ENCODE measurements at regions not wholly inside any gene's neighbourhood (a gene's known extent, or its start where the extent isn't known, plus 50 kb on each side); places are given as distances from the start of the nearest gene placed in this dataset.

DNA sequence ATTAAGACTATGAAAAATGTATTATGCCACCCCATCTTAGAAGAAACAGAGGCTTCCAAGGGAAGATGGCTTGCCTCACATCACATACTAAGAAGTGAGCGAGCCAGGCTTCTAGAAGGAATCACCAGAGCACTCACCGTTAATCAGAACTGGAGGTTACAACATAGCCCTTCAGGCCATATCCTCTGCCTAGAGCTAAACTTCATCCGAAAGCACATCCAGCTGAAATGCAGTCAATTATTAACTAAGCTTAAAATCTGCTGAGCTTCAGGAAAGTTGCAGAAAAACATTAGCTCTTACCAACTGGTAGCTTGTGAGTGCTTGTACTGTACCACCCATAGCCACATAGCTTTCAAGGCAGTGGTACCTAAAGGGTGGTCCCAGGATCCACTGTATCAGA lies 483.2 kb downstream of the TBL1XR1 start:
- no peak overlapping the region for H3K4me3 ChIP-seq (ENCODE audit: low read length)
- H3K9me3 ChIP-seq (ENCODE audit: insufficient read depth, low read depth, low read length): no peaks in the 10 kb centered on the region
- no peak overlapping the region for H3K9ac ChIP-seq (ENCODE audit: low read depth, low read length)
- no peaks in the 10 kb centered on the region for H3K4me1 ChIP-seq (ENCODE audit: insufficient read depth, low read length)
- 89% methylated on average over 3 of the region's 3 CpGs for WGBS
- no peaks in the 10 kb centered on the region for H3K27me3 ChIP-seq (ENCODE audit: insufficient read depth, low read length)
- H3K27ac ChIP-seq (ENCODE audit: low read depth, low read length): no peak overlapping the region
- no peaks in the 10 kb centered on the region for H3K36me3 ChIP-seq (ENCODE audit: insufficient read depth, low read length)

DNA sequence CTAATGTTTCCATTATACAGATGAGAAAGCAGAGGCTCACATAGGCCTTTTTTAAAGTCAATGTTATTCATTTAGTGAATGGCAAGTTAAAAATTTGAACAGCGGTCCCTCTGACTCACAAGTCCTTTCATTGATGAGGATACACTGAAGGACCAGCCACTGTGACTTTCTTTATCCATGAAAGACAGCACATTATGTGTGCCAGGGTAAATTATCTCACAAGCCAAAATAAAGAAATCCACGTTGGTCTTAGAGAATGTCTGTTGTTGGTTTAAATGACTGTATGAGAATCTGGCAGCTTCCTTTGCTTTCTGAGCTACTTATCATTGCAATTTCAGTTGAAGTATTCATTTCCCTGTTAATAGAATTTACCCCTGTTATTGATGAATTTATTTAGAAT lies 485.1 kb downstream of the TBL1XR1 start:
- no peak overlapping the region for H3K9ac ChIP-seq (ENCODE audit: low read depth, low read length)
- H3K36me3 ChIP-seq (ENCODE audit: insufficient read depth, low read length): no peaks in the 10 kb centered on the region
- 100% methylated on average over 2 of the region's 2 CpGs for WGBS
- no peak overlapping the region for H3K27ac ChIP-seq (ENCODE audit: low read depth, low read length)
- H3K9me3 ChIP-seq (ENCODE audit: insufficient read depth, low read depth, low read length): no peaks in the 10 kb centered on the region
- no peak overlapping the region for H3K4me3 ChIP-seq (ENCODE audit: low read length)
- H3K4me1 ChIP-seq (ENCODE audit: insufficient read depth, low read length): no peaks in the 10 kb centered on the region
- no peaks in the 10 kb centered on the region for H3K27me3 ChIP-seq (ENCODE audit: insufficient read depth, low read length)

DNA sequence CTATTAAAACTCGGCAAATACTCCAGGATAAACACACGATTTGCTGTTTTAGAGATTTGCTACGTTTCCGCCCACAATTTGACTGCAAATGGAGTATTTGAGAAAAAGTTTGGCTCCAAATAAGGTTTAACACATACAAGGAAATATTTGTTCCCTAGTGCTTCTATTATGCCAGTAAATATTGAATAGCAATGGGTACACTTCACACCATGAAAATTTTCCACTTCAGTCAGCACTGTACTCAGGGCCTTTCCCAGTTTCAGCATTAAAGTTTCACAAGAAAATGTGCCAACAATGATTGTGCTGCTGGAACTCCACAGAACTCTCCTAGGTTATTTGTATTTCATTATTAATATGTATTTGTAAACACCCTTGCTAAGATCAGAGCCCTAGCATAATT lies 498.0 kb downstream of the TBL1XR1 start:
- H3K27me3 ChIP-seq (ENCODE audit: insufficient read depth, low read length): no peaks in the 10 kb centered on the region
- no peak overlapping the region for H3K9ac ChIP-seq (ENCODE audit: low read depth, low read length)
- H3K27ac ChIP-seq (ENCODE audit: low read depth, low read length): no peak overlapping the region
- no peaks in the 10 kb centered on the region for H3K36me3 ChIP-seq (ENCODE audit: insufficient read depth, low read length)
- H3K4me1 ChIP-seq (ENCODE audit: insufficient read depth, low read length): peaks cover 12% of the 10 kb centered on the region
- WGBS: 58% methylated on average over 4 of the region's 4 CpGs
- no peak overlapping the region for H3K4me3 ChIP-seq (ENCODE audit: low read length)
- peaks cover under 1% of the 10 kb centered on the region; the same call in 1 of the 2 replicates for H3K9me3 ChIP-seq (ENCODE audit: insufficient read depth, low read depth, low read length)

DNA sequence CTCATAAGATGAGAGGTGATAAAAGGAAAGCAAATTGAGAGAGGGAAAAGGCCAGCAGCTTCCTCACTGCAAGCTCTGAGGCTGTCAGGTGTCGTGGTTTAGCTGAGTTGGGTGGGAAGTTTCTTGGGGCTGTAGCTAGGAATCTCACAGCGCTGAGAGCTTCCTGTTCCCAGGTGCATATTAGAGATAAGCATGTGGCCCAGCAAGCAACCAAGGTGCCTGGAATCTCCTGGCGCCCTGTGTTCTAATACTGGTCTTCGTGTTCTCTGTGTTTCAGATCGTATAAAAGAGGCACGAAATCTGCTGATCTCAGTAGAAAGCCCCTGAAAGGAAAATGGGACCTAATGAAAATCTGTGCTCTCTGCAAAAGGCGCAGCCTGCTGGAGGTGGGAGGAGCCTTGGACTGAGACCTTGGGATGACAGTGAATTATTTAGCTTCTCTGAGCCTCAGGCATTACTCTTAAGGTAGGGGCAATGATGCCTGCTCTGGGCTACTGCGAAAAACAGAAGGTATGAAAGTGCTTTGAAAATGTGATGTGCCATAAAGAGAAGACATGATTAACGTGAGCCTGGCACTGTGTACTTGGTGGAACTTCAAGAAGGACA lies 499.9 kb downstream of the TBL1XR1 start:
- Histone ChIP-seq H3K4me1 (ENCODE audit: insufficient read depth, low read length) (peaks cover 12% of the 10 kb centered on the region), H3K36me3 (ENCODE audit: insufficient read depth, low read length) (no peaks in the 10 kb centered on the region), H3K4me3 (ENCODE audit: low read length) (no peak overlapping the region), H3K27ac (ENCODE audit: low read depth, low read length) (no peak overlapping the region), H3K27me3 (ENCODE audit: insufficient read depth, low read length) (no peaks in the 10 kb centered on the region), H3K9ac (ENCODE audit: low read depth, low read length) (no peak overlapping the region), H3K9me3 (ENCODE audit: insufficient read depth, low read depth, low read length) (no peaks in the 10 kb centered on the region)
- WGBS: 85% methylated on average over 9 of the region's 9 CpGs

DNA sequence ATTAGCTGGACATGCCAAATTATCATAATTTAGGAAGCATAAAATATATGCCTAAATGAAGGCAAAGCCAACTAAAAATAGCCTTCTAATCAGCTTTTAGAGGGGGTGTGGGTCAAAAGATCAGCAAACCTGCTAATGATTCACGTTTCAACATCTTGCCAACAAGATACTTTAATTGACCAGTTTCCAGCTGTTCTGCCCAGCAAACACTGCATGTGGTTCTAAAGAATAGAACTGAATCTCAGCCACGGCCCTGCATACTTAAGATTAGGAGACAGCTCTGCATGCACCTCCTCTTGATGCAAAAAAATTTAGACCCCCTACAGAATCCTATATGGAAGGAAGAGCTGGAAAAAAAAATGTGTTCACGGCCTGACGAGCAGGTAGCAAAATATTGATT lies 500.5 kb downstream of the TBL1XR1 start:
- peaks cover 12% of the 10 kb centered on the region for H3K4me1 ChIP-seq (ENCODE audit: insufficient read depth, low read length)
- H3K27me3 ChIP-seq (ENCODE audit: insufficient read depth, low read length): no peaks in the 10 kb centered on the region
- no peak overlapping the region for H3K4me3 ChIP-seq (ENCODE audit: low read length)
- no peaks in the 10 kb centered on the region for H3K36me3 ChIP-seq (ENCODE audit: insufficient read depth, low read length)
- 68% methylated on average over 4 of the region's 4 CpGs for WGBS
- no peaks in the 10 kb centered on the region for H3K9me3 ChIP-seq (ENCODE audit: insufficient read depth, low read depth, low read length)
- H3K27ac ChIP-seq (ENCODE audit: low read depth, low read length): no peak overlapping the region
- H3K9ac ChIP-seq (ENCODE audit: low read depth, low read length): no peak overlapping the region

DNA sequence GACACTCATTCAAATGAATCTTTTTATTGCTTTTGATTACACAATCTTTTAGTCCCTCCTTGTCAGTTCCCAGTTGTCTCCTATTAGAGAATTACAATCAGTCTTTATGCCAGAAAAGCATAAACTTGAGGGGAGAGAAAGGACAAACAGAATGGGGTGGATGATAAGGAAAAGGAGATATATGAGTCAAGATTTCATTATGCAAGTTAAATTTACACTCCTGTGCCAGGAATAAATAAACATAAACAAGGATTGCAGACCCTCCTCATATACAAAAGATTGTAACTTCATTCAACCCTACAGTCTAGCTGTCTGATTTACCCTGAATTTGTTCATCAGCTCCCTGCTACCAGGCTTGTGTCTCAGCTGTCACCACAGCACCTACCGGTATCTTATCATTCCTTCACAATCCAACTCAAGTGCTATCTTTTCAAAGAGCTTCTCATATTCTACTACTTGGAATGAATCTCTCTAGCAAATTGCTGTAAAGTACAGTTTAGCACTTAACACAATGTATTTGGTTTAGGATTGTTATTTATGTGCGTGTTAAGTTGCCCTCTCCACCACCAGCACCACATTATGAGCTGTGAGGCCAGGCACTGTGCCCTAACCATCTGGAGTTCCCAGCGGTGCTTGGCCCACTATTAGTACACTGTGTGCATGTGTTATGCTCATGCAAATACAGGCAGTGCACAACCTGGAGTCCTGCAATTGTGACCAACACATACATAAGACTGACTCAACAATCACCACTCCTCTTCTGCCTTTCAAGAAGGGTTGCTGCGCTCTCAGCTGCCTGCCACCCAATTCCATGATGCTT lies 504.1 kb downstream of the TBL1XR1 start:
- H3K4me3 ChIP-seq (ENCODE audit: low read length): no peak overlapping the region
- WGBS: 85% methylated on average over 4 of the region's 4 CpGs
- H3K9ac ChIP-seq (ENCODE audit: low read depth, low read length): no peak overlapping the region
- H3K9me3 ChIP-seq (ENCODE audit: insufficient read depth, low read depth, low read length): no peaks in the 10 kb centered on the region
- no peaks in the 10 kb centered on the region for H3K36me3 ChIP-seq (ENCODE audit: insufficient read depth, low read length)
- H3K27me3 ChIP-seq (ENCODE audit: insufficient read depth, low read length): no peaks in the 10 kb centered on the region
- H3K27ac ChIP-seq (ENCODE audit: low read depth, low read length): no peak overlapping the region
- H3K4me1 ChIP-seq (ENCODE audit: insufficient read depth, low read length): peaks cover 12% of the 10 kb centered on the region

GRCh38 chr3:176692199-176692965 lies 504.9 kb downstream of the TBL1XR1 start:
- Histone ChIP-seq H3K4me3 (ENCODE audit: low read length) (no peak overlapping the region), H3K27me3 (ENCODE audit: insufficient read depth, low read length) (no peaks in the 10 kb centered on the region)
- WGBS: 83% methylated on average over 8 of the region's 8 CpGs

DNA sequence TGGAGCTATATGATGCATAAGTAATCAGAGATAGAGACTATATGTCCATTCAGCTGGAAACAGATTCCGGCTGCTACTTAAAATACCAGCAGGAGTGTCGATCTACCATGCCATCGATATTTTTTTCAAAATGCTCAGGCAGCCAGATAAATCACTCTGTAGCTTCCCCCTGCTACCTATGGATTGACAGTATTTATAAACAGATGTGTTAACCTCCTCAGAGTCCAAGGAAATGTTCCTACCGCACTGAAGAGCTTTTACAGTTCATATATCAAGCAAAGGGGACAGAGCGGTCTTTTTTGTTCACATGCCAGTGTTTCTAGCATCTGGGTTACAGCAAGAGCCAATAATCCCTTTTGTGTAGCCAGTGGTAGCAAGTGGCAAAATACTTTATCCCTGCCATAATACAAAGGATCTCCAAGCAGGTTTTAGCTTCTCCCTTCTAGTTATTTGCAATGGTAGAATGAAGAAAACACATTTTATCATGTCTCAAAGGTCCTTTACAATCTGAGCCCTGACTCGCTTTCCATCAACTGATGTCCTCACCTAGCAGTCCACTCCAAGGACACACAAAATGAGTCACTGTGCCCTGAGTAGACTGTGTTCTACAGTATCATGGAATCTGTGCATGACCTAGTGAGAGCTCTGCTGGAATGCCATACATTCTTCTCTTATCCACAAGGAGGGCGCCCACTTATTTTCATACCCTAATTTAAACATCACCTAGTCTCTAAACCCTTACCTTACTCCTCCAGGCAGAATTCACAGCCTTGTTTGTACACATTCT lies 507.0 kb downstream of the TBL1XR1 start:
- Histone ChIP-seq H3K4me3 (ENCODE audit: low read length) (no peak overlapping the region), H3K9me3 (ENCODE audit: insufficient read depth, low read depth, low read length) (no peaks in the 10 kb centered on the region), H3K27me3 (ENCODE audit: insufficient read depth, low read length) (no peaks in the 10 kb centered on the region), H3K4me1 (ENCODE audit: insufficient read depth, low read length) (no peaks in the 10 kb centered on the region), H3K27ac (ENCODE audit: low read depth, low read length) (no peak overlapping the region), H3K9ac (ENCODE audit: low read depth, low read length) (no peak overlapping the region), H3K36me3 (ENCODE audit: insufficient read depth, low read length) (no peaks in the 10 kb centered on the region)
- WGBS: 70% methylated on average over 7 of the region's 7 CpGs

More at GRCh38 chr3:176692199-176692965, 504.9 kb downstream of the TBL1XR1 start:
- no peak overlapping the region for H3K9ac ChIP-seq (ENCODE audit: low read depth, low read length)
- H3K36me3 ChIP-seq (ENCODE audit: insufficient read depth, low read length): no peaks in the 10 kb centered on the region
- no peak overlapping the region for H3K27ac ChIP-seq (ENCODE audit: low read depth, low read length)
- peaks cover 8% of the 10 kb centered on the region for H3K4me1 ChIP-seq (ENCODE audit: insufficient read depth, low read length)
- no peaks in the 10 kb centered on the region for H3K9me3 ChIP-seq (ENCODE audit: insufficient read depth, low read depth, low read length)

GRCh38 chr3:176687754-176688153 lies 509.5 kb downstream of the TBL1XR1 start:
- no peaks in the 10 kb centered on the region for H3K36me3 ChIP-seq (ENCODE audit: insufficient read depth, low read length)
- no CpG with 5 or more reads among the region's 2 CpGs for WGBS
- H3K9ac ChIP-seq (ENCODE audit: low read depth, low read length): no peak overlapping the region
- H3K4me3 ChIP-seq (ENCODE audit: low read length): no peak overlapping the region
- no peaks in the 10 kb centered on the region for H3K9me3 ChIP-seq (ENCODE audit: insufficient read depth, low read depth, low read length)
- no peak overlapping the region for H3K27ac ChIP-seq (ENCODE audit: low read depth, low read length)
- no peaks in the 10 kb centered on the region for H3K27me3 ChIP-seq (ENCODE audit: insufficient read depth, low read length)
- H3K4me1 ChIP-seq (ENCODE audit: insufficient read depth, low read length): no peaks in the 10 kb centered on the region

- no peaks in the 10 kb centered on the region for H3K9me3 ChIP-seq (ENCODE audit: insufficient read depth, low read depth, low read length)
- H3K9ac ChIP-seq (ENCODE audit: low read depth, low read length): no peak overlapping the region
- H3K27me3 ChIP-seq (ENCODE audit: insufficient read depth, low read length): no peaks in the 10 kb centered on the region
- no peaks in the 10 kb centered on the region for H3K36me3 ChIP-seq (ENCODE audit: insufficient read depth, low read length)
- H3K4me3 ChIP-seq (ENCODE audit: low read length): no peak overlapping the region
- no peak overlapping the region for H3K27ac ChIP-seq (ENCODE audit: low read depth, low read length)
- WGBS: 94% methylated on average over 2 of the region's 2 CpGs
- H3K4me1 ChIP-seq (ENCODE audit: insufficient read depth, low read length): no peaks in the 10 kb centered on the region
Observed at GRCh38 chr3:176683382-176683781, 513.9 kb downstream of the TBL1XR1 start.

Data from HUES64 (cell line).